GM21526 (cell line): ENCODE measurements at regions not wholly inside any gene's neighbourhood (a gene's known extent, or its start where the extent isn't known, plus 50 kb on each side); places are given as distances from the start of the nearest gene placed in this dataset.

Source experiments
- ATAC-seq: cut with Tn5 transposase; IDR thresholded peaks from one replicate; pipeline ENCODE4 v1.9.1; 2021; ENCODE audit warnings: moderate library complexity; ENCODE audit not compliant: unreplicated experiment, low FRiP score

GRCh38 chr4:100970414-100970813, 376.9 kb downstream of the PPP3CA start:
- no peak for ATAC-seq

- ATAC-seq, result no peak
These were observed 377.4 kb downstream of the PPP3CA start for GRCh38 chr4:100969925-100970324.

GRCh38 chr4:100968046-100968445, 379.3 kb downstream of the PPP3CA start:
- no peak for ATAC-seq

GRCh38 chr4:100963627-100964026, 383.7 kb downstream of the PPP3CA start:
- ATAC-seq, result no peak

GRCh38 chr4:100962698-100963097, 384.6 kb downstream of the PPP3CA start:
- no peak for ATAC-seq

- ATAC-seq, result no peak
These were observed 387.1 kb downstream of the PPP3CA start for GRCh38 chr4:100960232-100960631.

- ATAC-seq, result no peak
These were observed 393.3 kb downstream of the PPP3CA start for GRCh38 chr4:100954046-100954445.

GRCh38 chr4:100953616-100954015, 393.7 kb downstream of the PPP3CA start:
- ATAC-seq, result no peak

GRCh38 chr4:100952590-100952989, 394.7 kb downstream of the PPP3CA start:
- no peak for ATAC-seq

- ATAC-seq, result no peak
These were observed 397.9 kb downstream of the PPP3CA start for GRCh38 chr4:100949350-100949935.

- no peak for ATAC-seq
These were observed 398.4 kb downstream of the PPP3CA start for GRCh38 chr4:100948911-100949310.

GRCh38 chr4:100945789-100946188, 401.5 kb downstream of the PPP3CA start:
- ATAC-seq, result no peak

- no peak for ATAC-seq
These were observed 408.6 kb downstream of the PPP3CA start for GRCh38 chr4:100938698-100939097.

GRCh38 chr4:100936661-100937375, 410.5 kb downstream of the PPP3CA start:
- ATAC-seq, result no peak

- no peak for ATAC-seq
These were observed 412.2 kb downstream of the PPP3CA start for GRCh38 chr4:100935090-100935489.

- ATAC-seq, result no peak
These were observed 413.7 kb downstream of the PPP3CA start for GRCh38 chr4:100933628-100934027.

- no peak for ATAC-seq
These were observed 411.9 kb upstream of the EMCN start for GRCh38 chr4:100929758-100930157.

GRCh38 chr4:100929135-100929534, 411.3 kb upstream of the EMCN start:
- no peak for ATAC-seq

- no peak for ATAC-seq
These were observed 408.4 kb upstream of the EMCN start for GRCh38 chr4:100926039-100926717.

- no peak for ATAC-seq
These were observed 395.9 kb upstream of the EMCN start for GRCh38 chr4:100913685-100914084.

GRCh38 chr4:100908540-100908939, 390.7 kb upstream of the EMCN start:
- no peak for ATAC-seq
